H9 (cell line): ENCODE measurements at regions not wholly inside any gene's neighbourhood (a gene's known extent, or its start where the extent isn't known, plus 50 kb on each side); places are given as distances from the start of the nearest gene placed in this dataset.
"Not testable (repeated sequence)": the region's sequence is repeated elsewhere in the genome, so short reads cannot be mapped to it uniquely, and the experiment has no call there.

Experiments
- DNase-seq: peaks from one replicate; pipeline ENCODE4 v3.0.0-alpha.2; 2017
- H2AFZ ChIP-seq: one replicate; pipeline ENCODE4 v1.6.1; 2013; ENCODE audit warnings: mild to moderate bottlenecking, low read length, control low read depth, moderate library complexity
- H2AK5ac ChIP-seq: 2 replicates; pipeline ENCODE4 v1.6.1; 2013; ENCODE audit warnings: low read length, control low read depth, mixed read lengths; ENCODE audit not compliant: insufficient read length
- H2BK120ac ChIP-seq: one replicate; pipeline ENCODE4 v1.6.1; 2013; ENCODE audit warnings: low read depth, mild to moderate bottlenecking, low read length, control low read depth, inconsistent platforms; ENCODE audit not compliant: poor library complexity, severe bottlenecking
- H2BK12ac ChIP-seq: 2 replicates; pipeline ENCODE4 v1.6.1; 2013; ENCODE audit warnings: low read length, control low read depth, mixed read lengths, low read depth; ENCODE audit not compliant: insufficient read length
- H2BK15ac ChIP-seq: 2 replicates; pipeline ENCODE4 v1.6.1; 2013; ENCODE audit warnings: low read depth, low read length, control low read depth
- H2BK20ac ChIP-seq: one replicate; pipeline ENCODE4 v1.6.1; 2013; ENCODE audit warnings: low read depth, mild to moderate bottlenecking, low read length, control low read depth, inconsistent platforms; ENCODE audit not compliant: poor library complexity, severe bottlenecking
- H2BK5ac ChIP-seq: 2 replicates; pipeline ENCODE4 v1.6.1; 2013; ENCODE audit warnings: low read length, control low read depth, mixed read lengths; ENCODE audit not compliant: insufficient read length
- H3K14ac ChIP-seq: 2 replicates; pipeline ENCODE4 v1.6.1; 2013; ENCODE audit warnings: low read length, control low read depth; ENCODE audit not compliant: insufficient read depth
- H3K18ac ChIP-seq: 2 replicates; pipeline ENCODE4 v1.6.1; 2013; ENCODE audit warnings: low read depth, mild to moderate bottlenecking, mixed read lengths, low read length, control low read depth; ENCODE audit not compliant: insufficient read length
- H3K23ac ChIP-seq: 2 replicates; pipeline ENCODE4 v1.6.1; 2013; ENCODE audit warnings: low read length, control low read depth, mixed read lengths, low read depth; ENCODE audit not compliant: insufficient read length
- H3K23me2 ChIP-seq: 2 replicates; pipeline ENCODE4 v1.6.1; 2013; ENCODE audit warnings: low read depth, mild to moderate bottlenecking, mixed read lengths, low read length, control low read depth; ENCODE audit not compliant: insufficient read length, poor library complexity, severe bottlenecking
- H3K27ac ChIP-seq: 2 replicates; pipeline ENCODE4 v1.5.1; 2013; ENCODE audit warnings: low read length, control low read depth, mixed read lengths, low read depth; ENCODE audit not compliant: insufficient read length
- H3K27me3 ChIP-seq: 2 replicates; pipeline ENCODE4 v1.6.1; 2013; ENCODE audit warnings: low read length, control low read depth, inconsistent platforms; ENCODE audit not compliant: insufficient read depth
- H3K4ac ChIP-seq: 2 replicates; pipeline ENCODE4 v1.6.1; 2013; ENCODE audit warnings: low read depth, mild to moderate bottlenecking, control low read depth, inconsistent platforms, low read length, moderate library complexity
- H3K4me1 ChIP-seq: 2 replicates; pipeline ENCODE4 v1.6.1; 2013; ENCODE audit warnings: low read length, control low read depth, inconsistent platforms; ENCODE audit not compliant: insufficient read depth
- H3K4me2 ChIP-seq: 2 replicates; pipeline ENCODE4 v1.6.1; 2013; ENCODE audit warnings: low read length, control low read depth, mixed read lengths; ENCODE audit not compliant: insufficient read length, insufficient read depth
- H3K56ac ChIP-seq: 2 replicates; pipeline ENCODE4 v1.6.1; 2013; ENCODE audit warnings: low read depth, mild to moderate bottlenecking, mixed read lengths, low read length, control low read depth; ENCODE audit not compliant: insufficient read length
- H3K79me1 ChIP-seq: 2 replicates; pipeline ENCODE4 v1.6.1; 2013; ENCODE audit warnings: low read depth, mild to moderate bottlenecking, moderate library complexity, low read length, control low read depth, inconsistent platforms; ENCODE audit not compliant: insufficient read depth, poor library complexity, severe bottlenecking
- H3K79me2 ChIP-seq: 2 replicates; pipeline ENCODE4 v1.6.1; 2013; ENCODE audit warnings: low read length, control low read depth, inconsistent platforms; ENCODE audit not compliant: insufficient read depth
- H3K9ac ChIP-seq: 2 replicates; pipeline ENCODE4 v1.6.1; 2013; ENCODE audit warnings: low read length, control low read depth, mixed read lengths; ENCODE audit not compliant: insufficient read length; ENCODE audit errors: extremely low read depth
- H3K9me3 ChIP-seq: one replicate; pipeline ENCODE4 v1.6.1; 2013; ENCODE audit warnings: low read depth, low read length, inconsistent platforms; ENCODE audit not compliant: control insufficient read depth
- H3T11ph ChIP-seq: one replicate; pipeline ENCODE4 v1.6.1; 2013; ENCODE audit warnings: mild to moderate bottlenecking, low read length, control low read depth, inconsistent platforms
- H4K20me1 ChIP-seq: one replicate; pipeline ENCODE4 v1.6.1; 2013; ENCODE audit not compliant: control insufficient read depth, insufficient read length, insufficient read depth
- H4K5ac ChIP-seq: 2 replicates; pipeline ENCODE4 v1.6.1; 2013; ENCODE audit warnings: low read depth, mild to moderate bottlenecking, mixed read lengths, low read length, control low read depth; ENCODE audit not compliant: insufficient read length
- H4K8ac ChIP-seq: replicated peaks from 2 replicates; pipeline ENCODE4 v1.6.1; 2013; ENCODE audit warnings: low read length, control low read depth, mixed read lengths, low read depth; ENCODE audit not compliant: insufficient read length
- H4K91ac ChIP-seq: 2 replicates; pipeline ENCODE4 v1.6.1; 2013; ENCODE audit warnings: low read depth, mild to moderate bottlenecking, moderate library complexity, mixed read lengths, low read length, control low read depth; ENCODE audit not compliant: insufficient read length
- H3K27ac Mint-ChIP-seq, 3 experiments: 2 replicates in 2 of 3; 3 replicates in 1 of 3; pipeline ENCODE4 v1.8.0; 2020 to 2021; ENCODE audit warnings: mixed read lengths in 3 of 3, mild to moderate bottlenecking in 1 of 3, moderate library complexity in 1 of 3
- H3K27me3 Mint-ChIP-seq: 2 replicates; pipeline ENCODE4 v1.8.0; 2021; ENCODE audit warnings: low read depth, mild to moderate bottlenecking, moderate library complexity, mixed read lengths
- H3K36me3 Mint-ChIP-seq, 3 experiments: 2 replicates in 2 of 3; 3 replicates in 1 of 3; pipeline ENCODE4 v1.8.0; 2020 to 2021; ENCODE audit warnings: low read depth in 3 of 3, mixed read lengths in 3 of 3; ENCODE audit not compliant: insufficient read depth in 1 of 3
- H3K4me1 Mint-ChIP-seq, 2 experiments: 2 replicates each; pipeline ENCODE4 v1.8.0; 2020; ENCODE audit warnings: mixed read lengths in 2 of 2
- H3K4me3 Mint-ChIP-seq, 2 experiments: 2 replicates in 1 of 2; 3 replicates in 1 of 2; pipeline ENCODE4 v1.8.0; 2020 to 2021; ENCODE audit warnings: mild to moderate bottlenecking in 2 of 2, mixed read lengths in 2 of 2, moderate library complexity in 1 of 2
- H3K9me3 Mint-ChIP-seq, 2 experiments: 2 replicates in 1 of 2; 3 replicates in 1 of 2; pipeline ENCODE4 v1.8.0; 2020; ENCODE audit warnings: mild to moderate bottlenecking in 2 of 2, mixed read lengths in 2 of 2, moderate library complexity in 1 of 2
- WGBS: extraction: QIAGEN DNeasy Blood & Tissue Kit; methylation state at CpG from one replicate; pipeline ENCODE4 v1.1.7; 2013; ENCODE audit warnings: missing lambda C conversion rate, low lambda C conversion rate, mixed read lengths; ENCODE audit not compliant: insufficient read length; ENCODE audit errors: extremely low coverage; 5-methylcytosine and 5-hydroxymethylcytosine counted together

GRCh38 chr1:206404309-206405027 is 65.8 kb upstream of the IKBKE start:
- H4K20me1 ChIP-seq, H3K9me3 Mint-ChIP-seq, H3K4me2 ChIP-seq, H3K18ac ChIP-seq, H3K36me3 Mint-ChIP-seq, H3K4me3 Mint-ChIP-seq, H3K23ac ChIP-seq, H2BK5ac ChIP-seq, H3K4ac ChIP-seq, H3K27me3 ChIP-seq, H2BK15ac ChIP-seq, H4K5ac ChIP-seq, DNase-seq, H2BK120ac ChIP-seq, H3K4me1 Mint-ChIP-seq, H3K27ac ChIP-seq, H3T11ph ChIP-seq, H2AFZ ChIP-seq, H3K56ac ChIP-seq, H3K79me1 ChIP-seq, H2BK20ac ChIP-seq, H3K27ac Mint-ChIP-seq, H2BK12ac ChIP-seq, H3K27me3 Mint-ChIP-seq, H4K91ac ChIP-seq, H4K8ac ChIP-seq, H3K9ac ChIP-seq, H2AK5ac ChIP-seq, H3K79me2 ChIP-seq, H3K14ac ChIP-seq, H3K23me2 ChIP-seq, H3K4me1 ChIP-seq, H3K9me3 ChIP-seq: not testable (repeated sequence)
- WGBS = no CpG with 5 or more reads among the region's 8 CpGs

GRCh38 chr1:206405282-206405681 is 65.0 kb upstream of the IKBKE start:
- H3T11ph ChIP-seq, H3K36me3 Mint-ChIP-seq, H3K14ac ChIP-seq, H3K18ac ChIP-seq, H3K27ac ChIP-seq, H2AFZ ChIP-seq, H3K9ac ChIP-seq, H2BK12ac ChIP-seq, H3K9me3 ChIP-seq, H3K79me1 ChIP-seq, H3K56ac ChIP-seq, H3K23me2 ChIP-seq, H3K27ac Mint-ChIP-seq, H3K4me1 ChIP-seq, H3K4me3 Mint-ChIP-seq, H3K4ac ChIP-seq, DNase-seq, H4K8ac ChIP-seq, H3K27me3 ChIP-seq, H4K20me1 ChIP-seq, H4K91ac ChIP-seq, H2BK120ac ChIP-seq, H3K9me3 Mint-ChIP-seq, H3K27me3 Mint-ChIP-seq, H3K23ac ChIP-seq, H2AK5ac ChIP-seq, H4K5ac ChIP-seq, H2BK15ac ChIP-seq, H2BK5ac ChIP-seq, H2BK20ac ChIP-seq, H3K4me2 ChIP-seq, H3K4me1 Mint-ChIP-seq, H3K79me2 ChIP-seq: not testable (repeated sequence)
- WGBS = no CpG with 5 or more reads among the region's 7 CpGs
